C4-2B (cell line): ENCODE measurements at regions not wholly inside any gene's neighbourhood (a gene's known extent, or its start where the extent isn't known, plus 50 kb on each side); places are given as distances from the start of the nearest gene placed in this dataset.

Source experiments
- ZFX ChIP-seq: fragments of 450-650 bp; IDR thresholded peaks from 2 replicates; pipeline ENCODE4 v1.6.1; 2017
- TF ChIP-seq, protein P1 (sequence below): fragments of 450-650 bp; conservative IDR thresholded peaks from 2 replicates; pipeline ENCODE4 v1.5.1; 2017; ENCODE audit warnings: mild to moderate bottlenecking

DNA sequence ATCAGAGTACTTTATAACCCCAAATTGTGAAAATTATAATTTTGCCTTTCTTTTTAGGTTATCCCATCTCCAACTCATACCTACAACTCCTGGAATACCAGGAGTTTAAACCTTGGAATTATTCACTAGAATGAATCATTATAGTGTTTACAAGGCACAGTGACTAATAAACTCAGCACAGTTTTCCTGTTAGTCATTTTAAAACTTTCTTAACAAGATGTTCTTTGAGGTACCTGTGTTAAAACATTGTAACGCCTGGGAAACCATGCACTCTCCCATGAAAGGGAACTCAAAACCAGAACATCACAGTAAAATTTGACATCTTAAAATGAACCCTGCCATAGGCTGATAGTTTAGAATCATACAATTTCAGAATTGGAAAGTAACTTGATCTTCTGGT is 132.4 kb upstream of the OSTN start:
- TF ChIP-seq, protein P1, sequence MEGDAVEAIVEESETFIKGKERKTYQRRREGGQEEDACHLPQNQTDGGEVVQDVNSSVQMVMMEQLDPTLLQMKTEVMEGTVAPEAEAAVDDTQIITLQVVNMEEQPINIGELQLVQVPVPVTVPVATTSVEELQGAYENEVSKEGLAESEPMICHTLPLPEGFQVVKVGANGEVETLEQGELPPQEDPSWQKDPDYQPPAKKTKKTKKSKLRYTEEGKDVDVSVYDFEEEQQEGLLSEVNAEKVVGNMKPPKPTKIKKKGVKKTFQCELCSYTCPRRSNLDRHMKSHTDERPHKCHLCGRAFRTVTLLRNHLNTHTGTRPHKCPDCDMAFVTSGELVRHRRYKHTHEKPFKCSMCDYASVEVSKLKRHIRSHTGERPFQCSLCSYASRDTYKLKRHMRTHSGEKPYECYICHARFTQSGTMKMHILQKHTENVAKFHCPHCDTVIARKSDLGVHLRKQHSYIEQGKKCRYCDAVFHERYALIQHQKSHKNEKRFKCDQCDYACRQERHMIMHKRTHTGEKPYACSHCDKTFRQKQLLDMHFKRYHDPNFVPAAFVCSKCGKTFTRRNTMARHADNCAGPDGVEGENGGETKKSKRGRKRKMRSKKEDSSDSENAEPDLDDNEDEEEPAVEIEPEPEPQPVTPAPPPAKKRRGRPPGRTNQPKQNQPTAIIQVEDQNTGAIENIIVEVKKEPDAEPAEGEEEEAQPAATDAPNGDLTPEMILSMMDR = no peak
- TF ChIP-seq ZFX = no peak
